Naive B cell (primary cell): ENCODE measurements at regions not wholly inside any gene's neighbourhood (a gene's known extent, or its start where the extent isn't known, plus 50 kb on each side); places are given as distances from the start of the nearest gene placed in this dataset.
"Not testable (repeated sequence)": the region's sequence is repeated elsewhere in the genome, so short reads cannot be mapped to it uniquely, and the experiment has no call there.

Source experiments
- ATAC-seq, 2 donors: fragments of 150-1000 bp; cut with Tn5 transposase; 2 replicates each; pipeline ENCODE4 v1.10.0; 2021; ENCODE audit warnings: low read depth in 2 of 2, mild to moderate bottlenecking in 2 of 2, moderate library complexity in 2 of 2
- DNase-seq: peaks from one replicate; pipeline ENCODE4 v3.0.0; 2022
- H3K27ac Mint-ChIP-seq, 6 donors: one replicate each; pipeline ENCODE4 v1.8.0; 2020 to 2022; ENCODE audit warnings: mild to moderate bottlenecking in 6 of 6, mixed read lengths in 6 of 6, moderate library complexity in 5 of 6, inconsistent platforms in 2 of 6
- H3K27me3 Mint-ChIP-seq, 3 donors: one replicate each; pipeline ENCODE4 v1.8.0; 2021 to 2022; ENCODE audit warnings: mixed read lengths in 3 of 3, mild to moderate bottlenecking in 1 of 3
- H3K36me3 Mint-ChIP-seq, 2 donors: one replicate each; pipeline ENCODE4 v1.8.0; 2020 to 2022; ENCODE audit warnings: mixed read lengths in 2 of 2, inconsistent platforms in 1 of 2, mild to moderate bottlenecking in 1 of 2
- H3K4me1 Mint-ChIP-seq, 3 donors: one replicate each; pipeline ENCODE4 v1.8.0; 2020 to 2022; ENCODE audit warnings: mixed read lengths in 3 of 3, inconsistent platforms in 1 of 3, mild to moderate bottlenecking in 1 of 3, moderate library complexity in 1 of 3
- H3K4me3 Mint-ChIP-seq, 8 donors: one replicate each; pipeline ENCODE4 v1.8.0; 2020 to 2022; ENCODE audit warnings: mild to moderate bottlenecking in 8 of 8, mixed read lengths in 8 of 8, moderate library complexity in 8 of 8, inconsistent platforms in 2 of 8
- H3K9me3 Mint-ChIP-seq, 7 donors: one replicate each; pipeline ENCODE4 v1.8.0; 2020 to 2022; ENCODE audit warnings: mixed read lengths in 7 of 7, mild to moderate bottlenecking in 5 of 7, inconsistent platforms in 2 of 7, moderate library complexity in 1 of 7

DNA sequence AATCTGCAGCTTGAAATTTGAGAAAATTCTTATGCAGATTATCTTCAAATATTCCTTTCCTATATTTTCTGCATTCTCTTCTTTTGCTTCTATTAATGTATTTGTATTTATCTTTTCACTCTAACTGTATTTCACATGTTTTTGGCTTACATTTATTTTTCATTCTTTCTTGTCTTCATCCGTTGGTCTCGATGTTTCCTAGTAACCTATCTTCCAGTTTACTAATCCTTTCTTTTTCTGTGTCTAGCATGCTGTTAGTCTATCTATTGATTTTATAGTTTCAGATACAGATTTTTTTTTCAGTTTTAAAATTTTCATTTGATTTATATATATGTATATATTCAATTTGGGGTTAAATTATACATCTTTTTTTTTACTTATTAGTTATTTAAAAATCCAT lies 556.2 kb downstream of the RFPL4B start:
- Mint-ChIP-seq H3K9me3 (peaks cover 0 to 12% (median 2%) of the 10 kb centered on the region in 7 donors), H3K4me3 (no peak overlapping the region), H3K27ac (peak overlapping the region in 1 of 6 donors; percentile 55), H3K27me3 (peaks cover 0 to 19% (median 0%) of the 10 kb centered on the region in 3 donors), H3K4me1 (no peaks in the 10 kb centered on the region), H3K36me3 (no peaks in the 10 kb centered on the region)
- ATAC-seq (no peak), DNase-seq (no peak)

DNA sequence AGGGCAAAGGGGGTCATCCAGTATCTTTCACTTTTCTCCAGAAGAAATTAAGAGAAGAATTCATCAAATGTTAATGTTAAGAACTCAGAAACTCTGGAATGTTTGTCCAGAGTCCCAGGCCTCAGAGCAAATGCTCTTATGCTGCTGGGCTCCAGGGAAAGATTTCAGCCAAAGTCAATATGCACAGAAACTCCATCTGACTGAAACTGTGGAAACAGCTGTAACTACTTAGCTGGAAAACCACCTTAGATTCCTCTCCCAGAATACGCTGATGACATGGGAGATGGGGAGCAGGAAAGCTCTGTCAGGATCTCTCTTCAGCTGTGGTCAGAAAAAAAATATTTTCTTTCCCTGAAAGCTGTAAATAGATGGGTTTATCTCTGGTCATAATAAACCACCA lies 559.6 kb downstream of the RFPL4B start:
- DNase-seq: no peak
- Mint-ChIP-seq H3K36me3 (no peaks in the 10 kb centered on the region), H3K9me3 (peaks cover 0 to 12% (median 0%) of the 10 kb centered on the region in 7 donors), H3K27ac (no peak overlapping the region), H3K27me3 (peaks cover 0 to 16% (median 0%) of the 10 kb centered on the region in 3 donors), H3K4me3 (no peak overlapping the region), H3K4me1 (no peaks in the 10 kb centered on the region)
- ATAC-seq: no peak

DNA sequence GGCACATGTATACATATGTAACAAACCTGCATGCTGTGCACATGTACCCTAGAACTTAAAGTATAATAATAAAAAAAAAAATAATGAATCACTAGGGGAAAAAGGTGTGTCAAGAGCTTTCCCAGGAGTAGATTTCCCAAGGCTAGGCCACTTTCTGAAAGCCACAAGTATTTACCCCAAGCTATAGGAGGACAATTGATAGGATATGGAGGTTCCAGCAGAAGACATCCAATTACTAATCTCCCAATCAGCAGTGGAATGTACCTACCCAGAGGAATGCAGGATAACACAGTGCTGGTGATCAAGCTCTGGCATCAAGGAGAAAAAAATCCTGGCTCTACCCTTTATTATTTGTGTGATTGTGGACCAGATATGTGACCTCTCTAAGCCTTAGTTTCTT lies 562.7 kb downstream of the RFPL4B start:
- ATAC-seq: no peak
- Mint-ChIP-seq H3K36me3 (no peaks in the 10 kb centered on the region), H3K4me3 (no peak overlapping the region), H3K27ac (no peak overlapping the region), H3K27me3 (peaks cover 0 to 8% (median 0%) of the 10 kb centered on the region in 3 donors), H3K9me3 (peaks cover 0 to 3% (median 0%) of the 10 kb centered on the region in 7 donors), H3K4me1 (no peaks in the 10 kb centered on the region)
- no peak for DNase-seq

DNA sequence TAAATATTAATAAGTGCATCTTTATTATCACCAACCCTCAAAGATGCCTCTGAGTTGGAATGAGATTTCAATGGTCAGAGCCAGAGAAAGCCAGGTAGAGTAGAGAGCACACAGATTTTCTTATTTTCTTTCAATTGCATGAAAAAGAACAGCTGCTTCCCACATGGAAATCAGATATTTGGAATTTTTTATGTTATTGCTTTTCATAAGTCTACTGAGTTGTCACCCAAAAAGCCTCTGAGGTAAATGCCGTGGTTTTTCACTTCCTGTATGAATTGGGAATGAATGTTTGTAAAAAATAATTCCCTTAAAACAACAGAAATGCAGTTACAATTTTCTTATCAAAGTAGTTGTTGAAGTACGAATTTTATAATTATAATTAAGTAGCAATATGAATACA lies 563.1 kb downstream of the RFPL4B start:
- Mint-ChIP-seq H3K36me3 (no peaks in the 10 kb centered on the region), H3K4me3 (no peak overlapping the region), H3K27me3 (peaks cover 0 to 8% (median 0%) of the 10 kb centered on the region in 3 donors), H3K27ac (no peak overlapping the region), H3K9me3 (peaks cover 0 to 3% (median 0%) of the 10 kb centered on the region in 7 donors), H3K4me1 (no peaks in the 10 kb centered on the region)
- no peak for ATAC-seq
- DNase-seq: no peak

DNA sequence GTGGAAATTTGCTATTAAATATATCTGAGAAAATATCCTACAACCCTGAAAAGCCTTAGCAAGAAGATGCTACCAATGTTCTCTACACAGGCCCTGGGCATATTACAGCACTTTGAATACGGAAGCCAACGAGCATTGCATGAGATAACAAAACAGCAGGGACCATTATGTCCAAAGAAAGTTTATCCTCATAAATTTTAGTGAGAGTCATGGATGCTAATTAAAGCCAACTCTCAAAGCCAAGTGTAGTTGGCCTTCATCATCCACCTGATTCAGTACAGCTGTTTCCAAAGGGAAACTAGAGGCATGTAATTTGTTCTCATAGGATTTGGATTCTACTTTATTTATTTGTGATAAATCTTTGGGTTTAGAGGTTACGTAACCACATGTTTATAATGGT lies 564.8 kb downstream of the RFPL4B start:
- H3K27ac Mint-ChIP-seq: no peak overlapping the region
- no peak overlapping the region for H3K4me3 Mint-ChIP-seq
- DNase-seq: no peak
- no peaks in the 10 kb centered on the region for H3K4me1 Mint-ChIP-seq
- peaks cover 0 to 3% (median 0%) of the 10 kb centered on the region in 3 donors for H3K27me3 Mint-ChIP-seq
- ATAC-seq: no peak
- peaks cover 0 to 3% (median 0%) of the 10 kb centered on the region in 7 donors for H3K9me3 Mint-ChIP-seq
- no peaks in the 10 kb centered on the region for H3K36me3 Mint-ChIP-seq

DNA sequence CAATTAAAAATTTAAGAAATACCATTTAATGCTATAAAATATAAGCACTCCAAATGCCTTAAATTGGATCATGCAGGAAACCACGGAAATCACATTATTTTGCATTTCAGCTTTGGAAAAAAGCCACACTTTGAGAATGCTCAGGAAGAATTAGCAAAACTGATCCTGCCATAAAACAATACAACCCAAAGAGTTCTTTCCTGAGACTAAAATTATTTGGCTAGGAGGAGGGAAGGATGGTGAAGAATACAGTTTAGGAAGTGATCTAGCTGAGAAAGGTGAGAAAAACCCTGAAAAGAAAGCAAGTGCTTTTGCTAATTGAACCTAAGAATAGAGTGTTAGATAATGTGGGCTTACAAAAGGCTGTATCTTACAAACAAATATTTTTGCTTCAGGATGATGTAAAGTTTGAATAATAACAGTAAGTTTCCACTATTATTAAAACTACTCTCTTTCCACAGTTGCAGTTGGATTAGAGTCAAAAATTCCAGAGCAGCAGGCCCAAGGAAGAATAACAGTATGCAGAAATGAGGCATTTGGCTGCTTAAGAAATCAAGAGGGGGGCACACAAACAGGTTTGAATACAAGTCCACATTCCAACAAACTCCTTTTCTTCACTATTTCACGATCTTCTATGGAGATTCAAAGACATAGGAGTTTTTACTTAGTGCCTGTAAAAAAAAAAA lies 565.4 kb downstream of the RFPL4B start:
- peaks cover 0 to 3% (median 0%) of the 10 kb centered on the region in 7 donors for H3K9me3 Mint-ChIP-seq
- H3K4me1 Mint-ChIP-seq: no peaks in the 10 kb centered on the region
- no peak overlapping the region for H3K27ac Mint-ChIP-seq
- DNase-seq (no peak), ATAC-seq (no peak)
- H3K27me3 Mint-ChIP-seq: no peaks in the 10 kb centered on the region
- H3K36me3 Mint-ChIP-seq: no peaks in the 10 kb centered on the region
- no peak overlapping the region for H3K4me3 Mint-ChIP-seq

DNA sequence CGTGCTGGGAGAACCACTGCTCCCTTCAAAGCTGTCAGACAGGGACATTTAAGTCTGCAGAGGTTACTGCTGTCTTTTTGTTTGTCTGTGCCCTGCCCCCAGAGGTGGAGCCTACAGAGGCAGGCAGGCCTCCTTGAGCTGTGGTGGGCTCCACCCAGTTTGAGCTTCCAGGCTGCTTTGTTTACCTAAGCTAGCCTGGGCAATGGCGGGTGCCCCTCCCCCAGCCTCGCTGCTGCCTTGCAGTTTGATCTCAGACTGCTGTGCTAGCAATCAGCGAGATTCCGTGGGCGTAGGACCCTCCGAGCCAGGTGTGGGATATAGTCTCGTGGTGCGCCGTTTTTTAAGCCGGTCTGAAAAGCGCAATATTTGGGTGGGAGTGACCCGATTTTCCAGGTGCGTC lies 572.6 kb downstream of the RFPL4B start:
- H3K36me3 Mint-ChIP-seq, H3K27ac Mint-ChIP-seq, H3K9me3 Mint-ChIP-seq, ATAC-seq, H3K27me3 Mint-ChIP-seq, DNase-seq, H3K4me1 Mint-ChIP-seq, H3K4me3 Mint-ChIP-seq: not testable (repeated sequence)

DNA sequence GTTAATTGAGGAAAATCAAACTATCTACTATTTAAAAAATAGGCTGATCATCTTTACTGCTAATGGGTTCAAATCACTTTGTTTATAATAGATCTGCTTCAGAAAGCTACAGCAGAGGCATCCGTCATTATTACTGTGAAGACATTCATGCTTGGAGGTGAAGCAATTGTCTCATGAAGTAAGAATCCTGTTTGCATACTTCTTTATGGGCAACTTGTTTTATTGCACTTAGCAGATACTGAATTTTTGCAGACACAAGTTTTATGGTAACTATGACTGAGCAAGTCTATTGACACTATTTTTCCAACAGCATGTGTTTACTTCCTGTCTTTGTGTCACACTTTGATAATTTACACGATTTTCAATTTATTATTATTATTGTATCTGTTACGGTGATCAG lies 573.9 kb downstream of the RFPL4B start:
- no peaks in the 10 kb centered on the region for H3K4me1 Mint-ChIP-seq
- peaks cover 0 to 9% (median 3%) of the 10 kb centered on the region in 7 donors for H3K9me3 Mint-ChIP-seq
- ATAC-seq (no peak), DNase-seq (no peak)
- no peak overlapping the region for H3K4me3 Mint-ChIP-seq
- H3K36me3 Mint-ChIP-seq: peaks cover 0 to 6% of the 10 kb centered on the region in 2 donors
- H3K27ac Mint-ChIP-seq: no peak overlapping the region
- no peaks in the 10 kb centered on the region for H3K27me3 Mint-ChIP-seq

DNA sequence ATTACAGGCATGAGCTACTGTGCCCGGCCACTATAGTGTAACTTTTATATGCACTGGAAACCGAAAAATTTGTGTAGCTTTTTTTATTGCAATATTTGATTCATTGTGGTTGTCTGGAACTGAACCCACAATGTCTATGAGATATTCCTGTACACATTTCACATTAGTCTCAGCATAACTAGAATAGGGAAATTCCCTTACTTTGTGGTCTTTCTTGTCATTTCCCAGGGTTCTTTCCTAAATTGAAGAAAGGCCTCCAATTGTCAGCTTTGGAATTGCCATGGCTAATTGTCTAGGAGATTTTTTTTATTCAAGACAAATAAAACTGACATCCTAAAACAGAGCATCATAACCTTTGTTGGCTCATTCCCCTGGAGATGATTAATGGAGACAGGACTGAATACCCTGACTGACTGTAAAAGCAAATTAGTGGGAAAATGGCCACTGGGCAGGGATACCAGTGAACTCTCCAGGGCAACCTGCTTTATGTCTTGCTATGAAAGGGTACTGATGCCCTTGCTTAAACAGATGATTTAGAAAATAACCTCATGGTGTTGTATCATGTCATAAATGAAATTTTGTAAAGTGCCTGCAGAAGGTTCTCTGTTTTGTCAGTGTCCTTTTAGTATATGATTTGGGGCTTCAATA lies 576.9 kb downstream of the RFPL4B start:
- Mint-ChIP-seq H3K27ac (no peak overlapping the region), H3K36me3 (peaks cover 0 to 6% of the 10 kb centered on the region in 2 donors), H3K4me1 (no peaks in the 10 kb centered on the region), H3K4me3 (no peak overlapping the region), H3K9me3 (peaks cover 0 to 10% (median 3%) of the 10 kb centered on the region in 7 donors), H3K27me3 (peaks cover 0 to 3% (median 0%) of the 10 kb centered on the region in 3 donors)
- ATAC-seq: no peak
- no peak for DNase-seq

DNA sequence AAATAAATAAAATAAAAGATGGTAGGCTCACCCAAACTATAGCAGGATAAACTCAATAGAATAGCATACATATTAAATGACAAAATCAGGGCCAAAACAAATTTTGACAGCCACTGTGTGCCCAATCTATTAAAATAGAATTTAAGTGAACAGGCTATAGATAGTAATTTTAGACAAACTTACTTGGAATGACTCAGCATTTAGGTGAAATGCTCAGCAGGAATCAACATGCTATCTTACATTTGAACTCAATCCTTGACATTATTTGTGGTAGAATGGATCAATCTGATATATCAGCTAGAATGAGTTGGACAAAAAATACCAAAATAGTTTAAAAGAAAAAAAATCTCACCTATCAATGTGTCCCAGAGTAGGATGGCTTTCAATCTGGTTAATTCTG lies 578.6 kb downstream of the RFPL4B start:
- peaks cover 0 to 3% (median 0%) of the 10 kb centered on the region in 3 donors for H3K27me3 Mint-ChIP-seq
- ATAC-seq (no peak), DNase-seq (no peak)
- H3K36me3 Mint-ChIP-seq: peaks cover 0 to 6% of the 10 kb centered on the region in 2 donors
- no peak overlapping the region for H3K4me3 Mint-ChIP-seq
- H3K4me1 Mint-ChIP-seq: no peaks in the 10 kb centered on the region
- peaks cover 0 to 10% (median 3%) of the 10 kb centered on the region in 7 donors for H3K9me3 Mint-ChIP-seq
- no peak overlapping the region for H3K27ac Mint-ChIP-seq

DNA sequence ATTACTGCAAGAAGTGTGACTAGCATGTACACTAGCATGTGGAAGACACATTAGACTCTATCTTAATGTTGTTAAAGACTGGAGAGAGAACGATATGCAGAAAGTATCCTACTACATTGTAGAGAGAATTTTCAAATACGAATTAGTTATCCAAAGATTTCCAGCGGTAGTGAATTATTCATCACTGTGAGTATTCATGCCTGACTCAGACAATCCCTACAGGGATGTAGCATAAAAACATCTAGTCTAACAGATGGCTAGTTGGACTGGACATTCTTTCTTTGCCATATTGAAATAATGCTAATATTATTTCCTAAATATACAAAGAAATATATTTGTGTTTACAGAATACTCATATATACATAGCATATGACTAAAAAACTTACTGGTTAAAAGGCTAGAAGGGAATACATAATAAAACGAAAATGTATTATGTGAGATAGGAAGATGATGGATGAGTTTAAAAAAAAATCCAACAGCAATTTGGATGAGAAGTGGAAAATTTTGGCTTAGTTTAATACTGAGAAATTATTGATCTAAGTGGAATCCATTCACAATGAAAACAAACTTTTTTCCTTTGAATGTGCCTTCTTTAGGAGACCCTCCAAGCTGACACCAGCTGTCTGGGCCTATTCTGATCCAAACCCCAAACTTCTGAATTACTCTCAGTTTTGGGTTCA lies 580.7 kb downstream of the RFPL4B start:
- Mint-ChIP-seq H3K36me3 (peaks cover 0 to 3% of the 10 kb centered on the region in 2 donors), H3K27ac (no peak overlapping the region), H3K9me3 (peaks cover 0 to 7% (median 3%) of the 10 kb centered on the region in 7 donors), H3K4me3 (no peak overlapping the region), H3K27me3 (peaks cover 0 to 3% (median 0%) of the 10 kb centered on the region in 3 donors), H3K4me1 (no peaks in the 10 kb centered on the region)
- DNase-seq (no peak), ATAC-seq (no peak)

DNA sequence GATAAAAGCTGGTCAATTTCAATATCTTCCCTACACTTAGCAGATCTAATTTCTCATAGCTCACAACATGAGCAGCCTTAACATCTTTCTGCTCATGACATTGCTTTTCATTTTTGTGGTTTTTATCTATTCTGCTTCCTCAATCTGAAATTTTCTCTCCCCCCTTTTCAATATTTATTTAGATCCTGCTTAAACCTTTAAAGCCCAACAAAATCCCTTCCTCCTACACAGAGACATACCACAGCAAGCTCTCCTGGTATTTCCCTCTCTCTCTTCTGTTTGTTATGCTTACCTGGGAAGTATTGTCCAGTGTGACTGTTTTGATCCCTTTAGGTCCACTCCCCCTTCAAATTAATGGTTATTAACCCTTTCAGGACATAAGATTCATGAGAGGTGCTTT lies 582.5 kb downstream of the RFPL4B start:
- no peak overlapping the region for H3K4me3 Mint-ChIP-seq
- DNase-seq: no peak
- H3K27ac Mint-ChIP-seq: no peak overlapping the region
- no peaks in the 10 kb centered on the region for H3K36me3 Mint-ChIP-seq
- peaks cover 0 to 3% (median 0%) of the 10 kb centered on the region in 3 donors for H3K27me3 Mint-ChIP-seq
- H3K9me3 Mint-ChIP-seq: peaks cover 0 to 2% (median 0%) of the 10 kb centered on the region in 7 donors
- no peak for ATAC-seq
- no peaks in the 10 kb centered on the region for H3K4me1 Mint-ChIP-seq

DNA sequence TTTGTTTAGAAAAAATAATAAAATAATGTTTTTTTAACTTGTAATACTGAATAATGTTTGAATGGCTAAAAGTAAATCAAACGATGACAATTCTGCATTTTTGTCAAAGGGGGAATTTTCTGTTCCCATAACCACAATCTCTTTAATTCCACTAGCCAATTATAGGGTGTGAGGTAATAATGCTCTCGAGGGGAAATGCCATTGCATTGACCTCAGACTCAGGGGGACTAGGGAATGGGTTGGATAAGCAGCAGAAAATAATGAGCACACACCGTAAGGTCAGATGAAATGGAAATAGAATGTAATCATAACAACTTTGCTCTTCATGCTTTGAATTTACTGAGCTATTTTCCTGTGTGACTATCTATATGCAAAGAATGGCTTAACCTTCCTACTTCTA lies 584.7 kb downstream of the RFPL4B start:
- Mint-ChIP-seq H3K36me3 (no peaks in the 10 kb centered on the region), H3K4me3 (no peak overlapping the region), H3K27ac (no peak overlapping the region), H3K4me1 (no peaks in the 10 kb centered on the region), H3K9me3 (no peaks in the 10 kb centered on the region), H3K27me3 (peaks cover 0 to 2% (median 0%) of the 10 kb centered on the region in 3 donors)
- DNase-seq (no peak), ATAC-seq (no peak)

DNA sequence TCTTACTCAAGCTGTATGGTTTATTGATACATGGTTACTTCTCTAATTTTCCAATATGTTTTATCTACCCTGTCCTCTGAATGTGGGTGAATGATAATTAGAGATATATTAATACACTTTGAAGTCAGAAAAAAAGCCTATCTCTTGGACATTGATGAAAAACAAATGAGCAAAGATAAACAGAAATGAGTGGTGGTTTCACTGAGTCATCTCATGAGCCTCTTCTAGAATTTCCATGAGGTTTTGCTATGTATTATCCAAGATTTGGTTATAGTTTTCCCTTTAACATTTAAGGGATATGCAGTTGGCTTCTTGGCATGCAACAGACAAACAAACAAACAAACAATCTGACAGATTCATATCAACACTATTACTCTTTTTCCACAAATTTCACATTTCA lies 586.8 kb downstream of the RFPL4B start:
- no peaks in the 10 kb centered on the region for H3K36me3 Mint-ChIP-seq
- no peaks in the 10 kb centered on the region for H3K27me3 Mint-ChIP-seq
- H3K4me1 Mint-ChIP-seq: no peaks in the 10 kb centered on the region
- H3K4me3 Mint-ChIP-seq: no peak overlapping the region
- DNase-seq (no peak), ATAC-seq (no peak)
- H3K9me3 Mint-ChIP-seq: no peaks in the 10 kb centered on the region
- H3K27ac Mint-ChIP-seq: no peak overlapping the region
